Brain microvascular endothelial cell (primary cell): ENCODE measurements at regions not wholly inside any gene's neighbourhood (a gene's known extent, or its start where the extent isn't known, plus 50 kb on each side); places are given as distances from the start of the nearest gene placed in this dataset.
A peak's percentile ranks its signal among the peaks of the same experiment; 100 is the strongest.

Experiments used
- DNase-seq: peaks from one replicate; pipeline ENCODE4 v3.0.0-alpha.2; 2020
- H3K27ac ChIP-seq: fragments of 250-450 bp; sonication (Bioruptor Pico); 2 replicates; pipeline ENCODE4 v1.5.1; 2020; ENCODE audit warnings: mild to moderate bottlenecking, moderate library complexity
- H3K27me3 ChIP-seq: fragments of 250-450 bp; sonication (Bioruptor Pico); replicated peaks from 2 replicates; pipeline ENCODE4 v1.5.1; 2020; ENCODE audit warnings: mild to moderate bottlenecking
- H3K36me3 ChIP-seq: fragments of 250-450 bp; sonication (Bioruptor Pico); replicated peaks from 2 replicates; pipeline ENCODE4 v1.5.1; 2020; ENCODE audit warnings: mild to moderate bottlenecking
- H3K4me3 ChIP-seq: 2 replicates; pipeline ENCODE4 v1.5.1; 2011; ENCODE audit warnings: low read depth, mild to moderate bottlenecking, control low read depth, low read length, moderate library complexity
- CTCF ChIP-seq: IDR thresholded peaks from 2 replicates; pipeline ENCODE4 v1.5.1; 2011; ENCODE audit warnings: low read depth, mild to moderate bottlenecking, moderate library complexity, low read length, control low read depth, inconsistent platforms; ENCODE audit errors: missing control alignments
- in situ Hi-C: cut with HindIII; loops from 2 replicates; pipeline ENCODE4 v1.10.0; 2017; ENCODE audit warnings: low sequenced_read_pairs, low pct_ligation_motif_present

DNA sequence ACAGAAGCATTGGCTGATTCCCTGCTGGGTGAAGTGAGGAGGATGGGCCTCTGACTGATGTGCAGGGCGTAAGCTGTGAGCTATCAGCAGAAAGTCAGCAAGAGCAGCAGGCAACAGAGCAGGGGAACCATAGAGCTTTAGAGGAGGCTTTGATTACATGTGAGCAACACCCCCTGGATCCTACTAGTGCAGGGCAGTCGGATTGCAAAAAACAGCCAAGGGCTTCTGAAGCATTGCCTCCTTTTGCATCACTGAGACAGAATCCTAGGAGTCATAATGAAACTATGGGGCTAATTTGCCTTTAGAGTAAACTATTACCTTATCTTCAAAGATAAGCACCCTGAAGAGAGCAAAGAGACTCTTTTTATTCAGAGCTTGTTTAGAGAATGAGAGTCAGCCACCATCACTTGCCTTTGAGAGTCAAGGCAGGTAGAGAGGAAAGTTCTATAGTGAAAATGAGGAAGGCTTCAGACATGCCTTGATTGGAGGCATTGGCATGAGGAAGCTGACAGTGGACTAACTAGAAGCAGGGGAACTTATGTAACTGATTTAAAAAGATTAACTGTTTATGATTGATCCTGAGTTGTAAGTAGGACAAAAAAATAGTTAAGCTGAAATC lies 420.3 kb downstream of the PDHA2 start:
- H3K27ac ChIP-seq, result no peak overlapping the region
- no peak for TF ChIP-seq CTCF
- no peaks in the 10 kb centered on the region for H3K36me3 ChIP-seq
- no peak overlapping the region for H3K4me3 ChIP-seq
- in situ Hi-C loops, result no loop called here
- peak; percentile 8 for DNase-seq
- H3K27me3 ChIP-seq, result no peaks in the 10 kb centered on the region

DNA sequence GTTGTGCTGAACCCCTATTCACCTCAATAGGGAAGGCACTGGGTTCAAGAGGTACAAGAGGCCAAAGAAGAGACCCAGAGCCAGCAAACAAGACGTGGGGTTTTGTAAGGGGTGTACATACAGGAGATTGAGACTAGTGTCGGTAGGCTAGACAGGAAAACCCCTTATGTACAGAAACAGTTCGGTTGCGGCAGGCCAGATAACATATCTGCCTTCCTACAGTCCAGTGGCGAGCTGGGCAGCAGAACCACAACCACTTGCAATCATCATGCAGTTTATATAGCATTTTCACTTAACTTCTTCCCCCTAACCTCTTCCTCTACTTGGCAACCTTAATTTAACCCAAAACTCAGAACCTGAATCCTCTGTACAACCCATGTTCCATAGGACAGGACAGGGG lies 422.2 kb downstream of the PDHA2 start:
- Histone ChIP-seq H3K27me3 (no peaks in the 10 kb centered on the region), H3K27ac (no peak overlapping the region), H3K36me3 (no peaks in the 10 kb centered on the region), H3K4me3 (no peak overlapping the region)
- no peak for TF ChIP-seq CTCF
- in situ Hi-C loops, result no loop called here
- no peak for DNase-seq

DNA sequence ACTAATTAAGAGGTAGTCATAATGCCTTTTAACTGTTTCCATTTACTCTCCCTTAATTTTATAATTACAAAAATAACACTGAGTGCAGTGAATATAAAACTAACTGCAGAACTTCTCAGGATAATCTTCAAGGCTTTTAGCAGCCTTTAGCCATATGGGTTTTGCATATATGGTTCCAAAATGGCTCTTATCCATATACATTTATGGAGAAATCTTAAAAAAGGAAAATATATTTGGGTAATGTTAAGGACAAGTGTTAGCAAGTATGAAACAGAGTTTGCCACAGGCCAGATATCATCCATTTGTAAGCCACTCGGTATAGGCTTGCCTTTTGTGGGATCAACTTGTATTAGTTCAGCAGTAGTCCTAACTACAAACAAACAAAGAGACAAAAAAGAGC lies 423.4 kb downstream of the PDHA2 start:
- Histone ChIP-seq H3K27me3 (no peaks in the 10 kb centered on the region), H3K4me3 (no peak overlapping the region), H3K27ac (no peak overlapping the region), H3K36me3 (no peaks in the 10 kb centered on the region)
- no peak for DNase-seq
- no peak for TF ChIP-seq CTCF
- in situ Hi-C loops, result no loop called here

GRCh38 chr4:96264941-96265463 lies 425.1 kb downstream of the PDHA2 start:
- Histone ChIP-seq H3K27ac (no peak overlapping the region), H3K4me3 (no peak overlapping the region), H3K36me3 (no peaks in the 10 kb centered on the region), H3K27me3 (no peaks in the 10 kb centered on the region)
- DNase-seq, result no peak
- TF ChIP-seq CTCF, result no peak
- in situ Hi-C loops, result no loop called here

DNA sequence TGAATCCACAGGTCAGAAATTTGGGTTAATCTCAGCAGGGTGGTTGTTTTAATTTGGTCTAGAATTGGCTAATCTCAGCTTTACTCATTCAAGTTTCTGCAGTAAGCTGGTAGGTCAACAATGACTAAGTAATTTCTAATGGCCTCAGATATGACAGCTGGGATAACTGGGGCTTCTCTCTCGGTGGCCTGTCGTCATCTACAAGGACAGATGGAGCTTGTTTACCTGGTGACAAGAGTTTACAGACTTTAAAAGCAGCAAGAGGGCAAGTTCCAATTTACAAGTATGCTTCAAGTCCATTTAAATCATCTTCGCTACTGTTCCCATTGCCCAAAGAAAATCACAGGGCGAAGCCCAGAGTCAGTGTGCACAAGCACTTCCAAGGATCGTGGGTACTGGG lies 453.9 kb downstream of the PDHA2 start:
- TF ChIP-seq CTCF, result no peak
- Histone ChIP-seq H3K27me3 (no peaks in the 10 kb centered on the region), H3K27ac (no peak overlapping the region), H3K4me3 (no peak overlapping the region), H3K36me3 (no peaks in the 10 kb centered on the region)
- DNase-seq, result peak; percentile 27
- in situ Hi-C loops, result no loop called here
